H1 (cell line): ENCODE measurements at regions not wholly inside any gene's neighbourhood (a gene's known extent, or its start where the extent isn't known, plus 50 kb on each side); places are given as distances from the start of the nearest gene placed in this dataset.

ENCODE experiments used
- CREB1 ChIP-seq: IDR thresholded peaks from 2 replicates; pipeline ENCODE4 v1.6.1; 2012; ENCODE audit warnings: inconsistent platforms
- KDM5A ChIP-seq: fragments of 200-600 bp; IDR thresholded peaks from 2 replicates; pipeline ENCODE4 v1.7.1; 2012; ENCODE audit warnings: mild to moderate bottlenecking, low read length, inconsistent platforms, mixed read lengths
- TAF1 ChIP-seq: IDR thresholded peaks from 2 replicates; pipeline ENCODE4 v1.6.1; 2011; ENCODE audit warnings: mild to moderate bottlenecking, low read depth, low read length
- TF ChIP-seq, protein P1 (sequence below): fragments of 300-600 bp; sonication (generic); IDR thresholded peaks from 2 replicates; pipeline ENCODE4 v1.7.1; 2012; ENCODE audit warnings: low read length, moderate library complexity, mild to moderate bottlenecking, inconsistent platforms; ENCODE audit not compliant: insufficient replicate concordance

DNA sequence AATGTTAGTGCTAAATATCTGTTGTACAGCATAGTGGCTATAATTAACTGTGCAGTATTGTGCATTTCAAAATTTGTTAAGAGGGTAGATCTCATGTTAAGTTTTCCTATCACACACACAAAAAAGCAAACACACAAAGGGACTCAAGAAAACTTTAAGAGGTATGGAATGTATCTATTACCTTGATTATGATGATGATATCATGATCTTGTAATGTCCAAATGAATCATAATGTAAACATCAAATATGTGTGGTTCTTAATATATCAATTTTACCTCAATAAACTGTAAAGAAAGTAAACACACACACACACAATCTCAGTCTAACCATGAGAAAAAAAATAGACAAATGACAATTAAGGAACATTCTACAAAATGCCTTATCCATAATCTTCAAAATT is 934.6 kb downstream of the SLITRK1 start (continued):
- TF ChIP-seq, protein P1, sequence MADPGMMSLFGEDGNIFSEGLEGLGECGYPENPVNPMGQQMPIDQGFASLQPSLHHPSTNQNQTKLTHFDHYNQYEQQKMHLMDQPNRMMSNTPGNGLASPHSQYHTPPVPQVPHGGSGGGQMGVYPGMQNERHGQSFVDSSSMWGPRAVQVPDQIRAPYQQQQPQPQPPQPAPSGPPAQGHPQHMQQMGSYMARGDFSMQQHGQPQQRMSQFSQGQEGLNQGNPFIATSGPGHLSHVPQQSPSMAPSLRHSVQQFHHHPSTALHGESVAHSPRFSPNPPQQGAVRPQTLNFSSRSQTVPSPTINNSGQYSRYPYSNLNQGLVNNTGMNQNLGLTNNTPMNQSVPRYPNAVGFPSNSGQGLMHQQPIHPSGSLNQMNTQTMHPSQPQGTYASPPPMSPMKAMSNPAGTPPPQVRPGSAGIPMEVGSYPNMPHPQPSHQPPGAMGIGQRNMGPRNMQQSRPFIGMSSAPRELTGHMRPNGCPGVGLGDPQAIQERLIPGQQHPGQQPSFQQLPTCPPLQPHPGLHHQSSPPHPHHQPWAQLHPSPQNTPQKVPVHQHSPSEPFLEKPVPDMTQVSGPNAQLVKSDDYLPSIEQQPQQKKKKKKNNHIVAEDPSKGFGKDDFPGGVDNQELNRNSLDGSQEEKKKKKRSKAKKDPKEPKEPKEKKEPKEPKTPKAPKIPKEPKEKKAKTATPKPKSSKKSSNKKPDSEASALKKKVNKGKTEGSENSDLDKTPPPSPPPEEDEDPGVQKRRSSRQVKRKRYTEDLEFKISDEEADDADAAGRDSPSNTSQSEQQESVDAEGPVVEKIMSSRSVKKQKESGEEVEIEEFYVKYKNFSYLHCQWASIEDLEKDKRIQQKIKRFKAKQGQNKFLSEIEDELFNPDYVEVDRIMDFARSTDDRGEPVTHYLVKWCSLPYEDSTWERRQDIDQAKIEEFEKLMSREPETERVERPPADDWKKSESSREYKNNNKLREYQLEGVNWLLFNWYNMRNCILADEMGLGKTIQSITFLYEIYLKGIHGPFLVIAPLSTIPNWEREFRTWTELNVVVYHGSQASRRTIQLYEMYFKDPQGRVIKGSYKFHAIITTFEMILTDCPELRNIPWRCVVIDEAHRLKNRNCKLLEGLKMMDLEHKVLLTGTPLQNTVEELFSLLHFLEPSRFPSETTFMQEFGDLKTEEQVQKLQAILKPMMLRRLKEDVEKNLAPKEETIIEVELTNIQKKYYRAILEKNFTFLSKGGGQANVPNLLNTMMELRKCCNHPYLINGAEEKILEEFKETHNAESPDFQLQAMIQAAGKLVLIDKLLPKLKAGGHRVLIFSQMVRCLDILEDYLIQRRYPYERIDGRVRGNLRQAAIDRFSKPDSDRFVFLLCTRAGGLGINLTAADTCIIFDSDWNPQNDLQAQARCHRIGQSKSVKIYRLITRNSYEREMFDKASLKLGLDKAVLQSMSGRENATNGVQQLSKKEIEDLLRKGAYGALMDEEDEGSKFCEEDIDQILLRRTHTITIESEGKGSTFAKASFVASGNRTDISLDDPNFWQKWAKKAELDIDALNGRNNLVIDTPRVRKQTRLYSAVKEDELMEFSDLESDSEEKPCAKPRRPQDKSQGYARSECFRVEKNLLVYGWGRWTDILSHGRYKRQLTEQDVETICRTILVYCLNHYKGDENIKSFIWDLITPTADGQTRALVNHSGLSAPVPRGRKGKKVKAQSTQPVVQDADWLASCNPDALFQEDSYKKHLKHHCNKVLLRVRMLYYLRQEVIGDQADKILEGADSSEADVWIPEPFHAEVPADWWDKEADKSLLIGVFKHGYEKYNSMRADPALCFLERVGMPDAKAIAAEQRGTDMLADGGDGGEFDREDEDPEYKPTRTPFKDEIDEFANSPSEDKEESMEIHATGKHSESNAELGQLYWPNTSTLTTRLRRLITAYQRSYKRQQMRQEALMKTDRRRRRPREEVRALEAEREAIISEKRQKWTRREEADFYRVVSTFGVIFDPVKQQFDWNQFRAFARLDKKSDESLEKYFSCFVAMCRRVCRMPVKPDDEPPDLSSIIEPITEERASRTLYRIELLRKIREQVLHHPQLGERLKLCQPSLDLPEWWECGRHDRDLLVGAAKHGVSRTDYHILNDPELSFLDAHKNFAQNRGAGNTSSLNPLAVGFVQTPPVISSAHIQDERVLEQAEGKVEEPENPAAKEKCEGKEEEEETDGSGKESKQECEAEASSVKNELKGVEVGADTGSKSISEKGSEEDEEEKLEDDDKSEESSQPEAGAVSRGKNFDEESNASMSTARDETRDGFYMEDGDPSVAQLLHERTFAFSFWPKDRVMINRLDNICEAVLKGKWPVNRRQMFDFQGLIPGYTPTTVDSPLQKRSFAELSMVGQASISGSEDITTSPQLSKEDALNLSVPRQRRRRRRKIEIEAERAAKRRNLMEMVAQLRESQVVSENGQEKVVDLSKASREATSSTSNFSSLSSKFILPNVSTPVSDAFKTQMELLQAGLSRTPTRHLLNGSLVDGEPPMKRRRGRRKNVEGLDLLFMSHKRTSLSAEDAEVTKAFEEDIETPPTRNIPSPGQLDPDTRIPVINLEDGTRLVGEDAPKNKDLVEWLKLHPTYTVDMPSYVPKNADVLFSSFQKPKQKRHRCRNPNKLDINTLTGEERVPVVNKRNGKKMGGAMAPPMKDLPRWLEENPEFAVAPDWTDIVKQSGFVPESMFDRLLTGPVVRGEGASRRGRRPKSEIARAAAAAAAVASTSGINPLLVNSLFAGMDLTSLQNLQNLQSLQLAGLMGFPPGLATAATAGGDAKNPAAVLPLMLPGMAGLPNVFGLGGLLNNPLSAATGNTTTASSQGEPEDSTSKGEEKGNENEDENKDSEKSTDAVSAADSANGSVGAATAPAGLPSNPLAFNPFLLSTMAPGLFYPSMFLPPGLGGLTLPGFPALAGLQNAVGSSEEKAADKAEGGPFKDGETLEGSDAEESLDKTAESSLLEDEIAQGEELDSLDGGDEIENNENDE, result no peak
- TF ChIP-seq CREB1 (no peak), TAF1 (no peak), KDM5A (no peak)
